ENCODE measurements at regions not wholly inside any gene's neighbourhood (a gene's known extent, or its start where the extent isn't known, plus 50 kb on each side); places are given as distances from the start of the nearest gene placed in this dataset.

DNA sequence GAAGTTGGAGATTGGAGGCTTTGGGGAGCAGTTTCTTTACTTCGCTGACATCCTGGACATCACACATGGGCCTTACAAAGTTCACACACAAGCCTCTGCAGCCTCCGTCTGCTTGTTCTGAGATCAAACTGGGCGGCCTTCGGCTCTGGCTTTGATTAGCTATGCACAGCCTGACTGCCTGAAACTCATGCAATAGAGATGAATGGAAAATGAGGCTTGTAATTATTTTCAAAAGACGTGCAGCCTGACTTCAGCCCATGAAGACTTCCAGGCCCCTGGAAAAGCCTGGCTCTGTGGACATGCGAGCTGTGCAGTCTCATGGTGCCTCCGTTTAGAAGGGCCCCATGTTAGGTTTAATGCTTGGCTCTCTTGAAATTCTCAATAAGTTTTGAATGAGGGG is 480.5 kb upstream of the SULF2 start:
- TF ChIP-seq BHLHE40 (IDR thresholded peaks at IDR 0.05; ENCODE audit: borderline replicate concordance in 1 of 2, low read depth in 2 of 2, low read length in 1 of 2), result no peak
- TF ChIP-seq PBX3 (IDR thresholded peaks at IDR 0.05; ENCODE audit: insufficient replicate concordance, low read depth, low read length), result no peak
- no peak for TF ChIP-seq RCOR1 (conservative IDR thresholded peaks at IDR 0.05; ENCODE audit: low read depth, low read length)
- no peak for TF ChIP-seq FOXM1 (IDR thresholded peaks at IDR 0.05; ENCODE audit: low read depth, low read length)
- TF ChIP-seq CTCF (IDR thresholded peaks at IDR 0.05 in 2 of 3, conservative IDR thresholded peaks at IDR 0.05 in 1 of 3; ENCODE audit: control insufficient read depth in 2 of 3, extremely low read depth in 1 of 3, insufficient read depth in 1 of 3, low read depth in 3 of 3, low read length in 3 of 3), result no peak
- TF ChIP-seq MEF2A (IDR thresholded peaks at IDR 0.05; ENCODE audit: insufficient read depth, low read depth, low read length), result no peak
- no peak for TF ChIP-seq PML (IDR thresholded peaks at IDR 0.05; ENCODE audit: low read length)
- TF ChIP-seq POLR2A (IDR thresholded peaks at IDR 0.05; ENCODE audit: low read depth, low read length), result no peak
- no peak for TF ChIP-seq NFYB (IDR thresholded peaks at IDR 0.05; ENCODE audit: insufficient read depth, low read depth, low read length)
- TF ChIP-seq, protein P1, sequence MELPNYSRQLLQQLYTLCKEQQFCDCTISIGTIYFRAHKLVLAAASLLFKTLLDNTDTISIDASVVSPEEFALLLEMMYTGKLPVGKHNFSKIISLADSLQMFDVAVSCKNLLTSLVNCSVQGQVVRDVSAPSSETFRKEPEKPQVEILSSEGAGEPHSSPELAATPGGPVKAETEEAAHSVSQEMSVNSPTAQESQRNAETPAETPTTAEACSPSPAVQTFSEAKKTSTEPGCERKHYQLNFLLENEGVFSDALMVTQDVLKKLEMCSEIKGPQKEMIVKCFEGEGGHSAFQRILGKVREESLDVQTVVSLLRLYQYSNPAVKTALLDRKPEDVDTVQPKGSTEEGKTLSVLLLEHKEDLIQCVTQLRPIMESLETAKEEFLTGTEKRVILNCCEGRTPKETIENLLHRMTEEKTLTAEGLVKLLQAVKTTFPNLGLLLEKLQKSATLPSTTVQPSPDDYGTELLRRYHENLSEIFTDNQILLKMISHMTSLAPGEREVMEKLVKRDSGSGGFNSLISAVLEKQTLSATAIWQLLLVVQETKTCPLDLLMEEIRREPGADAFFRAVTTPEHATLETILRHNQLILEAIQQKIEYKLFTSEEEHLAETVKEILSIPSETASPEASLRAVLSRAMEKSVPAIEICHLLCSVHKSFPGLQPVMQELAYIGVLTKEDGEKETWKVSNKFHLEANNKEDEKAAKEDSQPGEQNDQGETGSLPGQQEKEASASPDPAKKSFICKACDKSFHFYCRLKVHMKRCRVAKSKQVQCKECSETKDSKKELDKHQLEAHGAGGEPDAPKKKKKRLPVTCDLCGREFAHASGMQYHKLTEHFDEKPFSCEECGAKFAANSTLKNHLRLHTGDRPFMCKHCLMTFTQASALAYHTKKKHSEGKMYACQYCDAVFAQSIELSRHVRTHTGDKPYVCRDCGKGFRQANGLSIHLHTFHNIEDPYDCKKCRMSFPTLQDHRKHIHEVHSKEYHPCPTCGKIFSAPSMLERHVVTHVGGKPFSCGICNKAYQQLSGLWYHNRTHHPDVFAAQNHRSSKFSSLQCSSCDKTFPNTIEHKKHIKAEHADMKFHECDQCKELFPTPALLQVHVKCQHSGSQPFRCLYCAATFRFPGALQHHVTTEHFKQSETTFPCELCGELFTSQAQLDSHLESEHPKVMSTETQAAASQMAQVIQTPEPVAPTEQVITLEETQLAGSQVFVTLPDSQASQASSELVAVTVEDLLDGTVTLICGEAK (IDR thresholded peaks at IDR 0.05; ENCODE audit: borderline replicate concordance), result no peak
- TF ChIP-seq, protein P2, sequence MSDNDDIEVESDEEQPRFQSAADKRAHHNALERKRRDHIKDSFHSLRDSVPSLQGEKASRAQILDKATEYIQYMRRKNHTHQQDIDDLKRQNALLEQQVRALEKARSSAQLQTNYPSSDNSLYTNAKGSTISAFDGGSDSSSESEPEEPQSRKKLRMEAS (IDR thresholded peaks at IDR 0.05; ENCODE audit: low read depth, low read length), result no peak
- TF ChIP-seq NFIC (IDR thresholded peaks at IDR 0.05; ENCODE audit: low read depth, low read length), result no peak
